SK-N-MC (cell line): ENCODE measurements at regions not wholly inside any gene's neighbourhood (a gene's known extent, or its start where the extent isn't known, plus 50 kb on each side); places are given as distances from the start of the nearest gene placed in this dataset.
"Not testable (repeated sequence)": the region's sequence is repeated elsewhere in the genome, so short reads cannot be mapped to it uniquely, and the experiment has no call there.

Source experiments
- EZH2 ChIP-seq: fragments of 200-600 bp; sonication (generic); IDR thresholded peaks from one replicate; pipeline ENCODE4 v1.6.1; 2017; ENCODE audit warnings: antibody characterized with exemption
- POLR2AphosphoS5 ChIP-seq: IDR thresholded peaks from 2 replicates; pipeline ENCODE4 v1.6.1; 2012; ENCODE audit warnings: mild to moderate bottlenecking, low read depth, low read length, borderline replicate concordance

DNA sequence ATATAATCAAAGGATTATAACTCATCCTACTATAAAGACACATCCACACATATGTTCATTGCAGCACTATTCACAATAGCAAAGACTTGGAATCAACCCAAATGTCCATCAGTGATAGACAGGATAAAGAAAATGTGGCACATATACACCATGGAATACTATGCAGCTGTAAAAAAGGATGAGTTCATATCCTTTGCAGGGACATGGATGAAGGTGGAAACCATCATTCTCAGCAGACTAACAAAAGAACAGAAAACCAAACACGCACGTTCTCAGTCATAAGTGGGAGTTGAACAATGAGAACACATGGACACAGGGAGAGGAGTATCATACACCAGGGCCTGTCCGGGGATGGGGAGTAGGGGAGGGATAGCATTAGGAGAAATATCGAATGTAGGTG lies 253.0 kb upstream of the ID4 start:
- not testable (repeated sequence) for TF ChIP-seq EZH2, POLR2AphosphoS5
